ENCODE measurements at regions not wholly inside any gene's neighbourhood (a gene's known extent, or its start where the extent isn't known, plus 50 kb on each side); places are given as distances from the start of the nearest gene placed in this dataset.

GRCh38 chr5:152560512-152561137 lies 155.5 kb upstream of the NMUR2 start:
- TF ChIP-seq POLR2A (IDR thresholded peaks at IDR 0.05; ENCODE audit: low read length) (no peak), CTCF (IDR thresholded peaks at IDR 0.05) (peak; percentile 53)
